Loucy (cell line): ENCODE measurements at regions not wholly inside any gene's neighbourhood (a gene's known extent, or its start where the extent isn't known, plus 50 kb on each side); places are given as distances from the start of the nearest gene placed in this dataset.

ENCODE experiments used
- CTCF ChIP-seq: fragments of 200-600 bp; sonication (generic); conservative IDR thresholded peaks from 2 replicates; pipeline ENCODE4 v1.5.1; 2014; ENCODE audit warnings: mild to moderate bottlenecking, antibody characterized with exemption, low read length
- EZH2phosphoT487 ChIP-seq: fragments of 200-600 bp; IDR thresholded peaks from 2 replicates; pipeline ENCODE4 v1.6.1; 2018; ENCODE audit warnings: antibody characterized with exemption, mild to moderate bottlenecking, moderate library complexity, borderline replicate concordance

- TF ChIP-seq CTCF (no peak), EZH2phosphoT487 (no peak)
These were observed 2008.5 kb upstream of the TENM3 start for GRCh38 chr4:180234730-180235129.
